ENCODE measurements at regions not wholly inside any gene's neighbourhood (a gene's known extent, or its start where the extent isn't known, plus 50 kb on each side); places are given as distances from the start of the nearest gene placed in this dataset.

DNA sequence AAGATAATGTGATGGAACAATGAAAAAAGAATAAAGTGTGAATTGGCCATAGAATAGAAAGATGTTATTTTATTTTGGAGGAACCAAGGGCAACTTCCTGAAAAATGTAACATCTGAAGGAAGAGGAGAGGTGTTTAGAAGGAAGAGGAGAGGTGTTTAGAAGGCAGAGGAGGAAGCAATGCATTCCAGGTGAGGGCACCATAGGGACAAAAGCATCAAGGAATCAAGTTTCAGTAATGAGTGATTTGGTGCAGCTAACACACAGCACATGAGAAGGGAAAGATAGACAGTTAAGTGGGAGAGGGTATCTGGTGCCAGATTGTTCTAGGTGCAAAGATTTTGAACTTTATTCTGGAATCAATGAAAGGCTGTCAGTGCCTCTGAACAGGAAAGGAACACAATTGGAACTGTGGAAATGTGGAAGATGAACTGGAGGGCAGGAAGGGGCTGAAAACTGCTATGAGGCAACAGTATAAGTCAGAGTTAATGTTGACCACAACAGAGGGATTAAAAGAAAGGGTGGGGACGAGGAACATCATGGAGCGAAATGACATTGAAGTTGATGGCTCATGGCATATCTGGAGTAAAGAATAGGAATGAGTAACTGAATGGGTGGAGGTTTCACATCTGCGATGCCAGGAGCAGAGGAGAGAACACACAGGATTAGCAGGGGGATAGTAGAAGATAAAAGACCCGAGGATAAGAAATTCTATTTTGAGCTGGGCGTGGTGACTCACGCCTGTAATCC lies 326.6 kb downstream of the LRIG3 start:
- Mint-ChIP-seq H3K4me3 (no peak overlapping the region), H3K27ac (no peak overlapping the region), H3K36me3 (no peaks in the 10 kb centered on the region), H3K9me3 (peaks cover 0 to 3% (median 0%) of the 10 kb centered on the region in 7 donors), H3K27me3 (no peaks in the 10 kb centered on the region), H3K4me1 (no peaks in the 10 kb centered on the region)
- no peak for DNase-seq
- no peak for ATAC-seq (ENCODE audit: low read depth in 2 of 2)

DNA sequence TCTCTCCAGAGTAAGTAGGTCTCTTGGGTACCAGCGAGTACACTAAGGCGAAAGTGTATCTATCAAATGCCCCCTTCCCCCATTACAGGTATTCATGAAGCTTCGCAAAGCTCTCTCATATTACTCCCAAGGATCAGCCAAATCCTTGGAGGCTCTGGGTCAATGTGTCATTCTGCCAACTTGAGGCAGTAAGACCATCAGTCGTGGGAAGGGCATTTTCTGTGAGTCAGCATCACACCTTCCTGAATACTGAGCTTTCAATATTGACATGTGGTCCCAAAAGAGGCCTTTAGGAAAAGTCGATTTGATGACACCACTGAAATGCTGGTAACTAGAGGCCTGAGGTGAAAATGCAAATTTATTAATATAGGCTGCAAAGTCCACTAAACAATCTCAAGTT lies 323.9 kb downstream of the LRIG3 start:
- H3K4me3 Mint-ChIP-seq: no peak overlapping the region
- H3K9me3 Mint-ChIP-seq: peaks cover 0 to 6% (median 3%) of the 10 kb centered on the region in 7 donors
- no peaks in the 10 kb centered on the region for H3K4me1 Mint-ChIP-seq
- DNase-seq: no peak
- H3K27me3 Mint-ChIP-seq: no peaks in the 10 kb centered on the region
- no peak for ATAC-seq (ENCODE audit: low read depth in 2 of 2)
- no peaks in the 10 kb centered on the region for H3K36me3 Mint-ChIP-seq
- no peak overlapping the region for H3K27ac Mint-ChIP-seq

DNA sequence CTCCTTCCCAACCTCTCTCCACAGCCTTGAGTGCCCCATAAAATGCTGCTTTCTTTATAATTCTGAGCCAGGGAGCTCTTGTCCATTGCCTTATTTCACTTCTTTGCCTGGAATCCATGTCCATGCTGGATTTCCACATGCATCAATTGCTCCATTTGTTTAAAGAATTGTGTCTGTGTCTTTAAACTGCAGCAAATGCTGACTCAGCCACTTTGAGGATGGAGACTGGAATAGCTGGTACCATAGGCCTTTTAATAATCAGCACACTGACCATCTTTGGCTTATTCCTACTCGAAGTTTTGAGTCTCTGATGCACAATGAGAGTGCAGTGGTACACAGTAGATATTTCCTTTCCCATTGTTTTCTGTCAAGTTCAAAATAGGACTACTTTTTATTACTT lies 318.8 kb downstream of the LRIG3 start:
- DNase-seq (no peak), ATAC-seq (ENCODE audit: low read depth in 2 of 2) (no peak)
- no peaks in the 10 kb centered on the region for H3K36me3 Mint-ChIP-seq
- no peaks in the 10 kb centered on the region for H3K4me1 Mint-ChIP-seq
- peaks cover 0 to 13% (median 4%) of the 10 kb centered on the region in 7 donors for H3K9me3 Mint-ChIP-seq
- H3K4me3 Mint-ChIP-seq: no peak overlapping the region
- no peaks in the 10 kb centered on the region for H3K27me3 Mint-ChIP-seq
- no peak overlapping the region for H3K27ac Mint-ChIP-seq

DNA sequence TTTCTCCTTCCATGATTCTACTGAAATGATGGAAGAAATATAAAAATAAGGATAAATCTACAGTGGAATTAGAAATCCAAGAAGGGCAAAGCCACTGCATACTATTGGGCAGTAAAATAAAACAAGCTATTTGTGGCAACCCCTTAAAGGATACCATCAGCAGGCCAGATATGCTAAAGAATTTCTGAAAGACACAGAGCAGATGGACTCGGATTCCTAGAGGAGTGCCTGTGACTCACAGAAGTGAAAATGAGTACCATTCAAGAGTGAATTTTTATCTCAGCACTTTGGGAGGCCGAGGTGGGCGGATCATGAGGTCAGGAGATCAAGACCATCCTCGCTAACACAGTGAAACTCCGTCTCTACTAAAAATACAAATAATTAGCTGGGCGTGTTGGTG lies 318.1 kb downstream of the LRIG3 start:
- Mint-ChIP-seq H3K4me1 (no peaks in the 10 kb centered on the region), H3K27me3 (no peaks in the 10 kb centered on the region), H3K27ac (no peak overlapping the region), H3K36me3 (no peaks in the 10 kb centered on the region), H3K4me3 (no peak overlapping the region), H3K9me3 (peaks cover 0 to 13% (median 6%) of the 10 kb centered on the region in 7 donors)
- ATAC-seq (ENCODE audit: low read depth in 2 of 2): no peak
- no peak for DNase-seq

DNA sequence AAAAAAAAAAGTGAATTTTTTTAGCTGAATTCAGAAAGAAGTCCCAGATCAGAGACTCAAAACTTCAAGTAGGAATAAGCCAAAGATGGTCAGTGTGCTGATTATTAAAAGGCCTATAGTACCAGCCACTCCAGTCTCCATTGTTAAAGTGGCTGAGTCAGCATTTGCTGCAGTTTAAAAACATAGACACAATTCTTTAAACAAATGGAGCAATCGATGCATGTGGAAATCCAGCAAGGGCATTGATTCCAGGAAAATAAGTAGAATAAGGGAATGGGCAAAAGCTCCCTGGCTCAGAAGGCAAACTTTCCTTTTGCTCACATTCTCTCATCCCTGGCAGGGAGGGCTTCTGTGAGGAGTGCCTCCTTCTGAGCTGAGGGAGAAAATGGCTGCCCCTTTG lies 317.6 kb downstream of the LRIG3 start:
- H3K4me1 Mint-ChIP-seq: no peaks in the 10 kb centered on the region

DNA sequence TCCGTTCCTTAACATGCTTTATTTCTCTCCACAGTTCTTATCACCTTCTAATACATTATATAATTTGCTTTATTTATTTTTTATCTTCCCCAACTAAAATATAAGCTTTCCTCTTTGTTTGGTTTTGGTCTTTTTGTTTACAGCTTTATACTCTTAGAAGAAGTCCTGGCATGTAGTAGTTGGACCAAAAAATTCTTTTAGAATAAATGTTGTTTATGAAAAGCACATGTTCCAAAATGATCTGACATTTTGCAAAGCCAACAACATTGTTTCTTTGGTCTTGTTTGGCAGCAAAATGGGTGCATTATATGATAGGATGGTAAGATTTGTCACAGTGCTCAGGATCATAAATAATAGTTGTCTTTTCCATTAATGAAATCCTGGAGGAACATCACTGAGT lies 312.5 kb downstream of the LRIG3 start:
- Mint-ChIP-seq H3K9me3 (peaks cover 0 to 12% (median 5%) of the 10 kb centered on the region in 7 donors), H3K27me3 (no peaks in the 10 kb centered on the region), H3K27ac (no peak overlapping the region), H3K36me3 (no peaks in the 10 kb centered on the region), H3K4me3 (no peak overlapping the region), H3K4me1 (no peaks in the 10 kb centered on the region)
- no peak for ATAC-seq (ENCODE audit: low read depth in 2 of 2)
- no peak for DNase-seq

More for the DNA sequence above, 317.6 kb downstream of the LRIG3 start:
- no peaks in the 10 kb centered on the region for H3K36me3 Mint-ChIP-seq
- no peak for DNase-seq
- peaks cover 0 to 13% (median 8%) of the 10 kb centered on the region in 7 donors for H3K9me3 Mint-ChIP-seq
- H3K27ac Mint-ChIP-seq: no peak overlapping the region
- no peak for ATAC-seq (ENCODE audit: low read depth in 2 of 2)
- no peaks in the 10 kb centered on the region for H3K27me3 Mint-ChIP-seq
- H3K4me3 Mint-ChIP-seq: no peak overlapping the region

DNA sequence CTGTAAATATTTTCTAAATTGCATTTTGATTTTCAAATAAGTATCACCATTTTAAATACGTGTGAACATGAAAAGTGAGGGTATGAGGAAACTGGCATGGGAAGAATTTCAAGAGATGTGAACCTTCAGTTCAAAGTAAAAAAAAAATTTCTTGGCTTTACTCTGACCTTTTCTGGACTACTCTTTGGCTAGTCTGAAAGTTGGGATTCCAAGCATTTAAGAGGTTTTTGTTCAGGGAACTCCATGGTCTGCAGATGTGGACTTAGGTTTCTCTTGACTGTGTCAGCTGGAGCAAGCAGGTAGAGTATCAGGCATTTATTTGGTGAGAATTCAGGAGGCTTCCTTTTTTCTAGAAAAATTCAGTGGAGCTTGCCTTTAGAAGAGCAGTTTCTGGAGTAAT lies 311.6 kb downstream of the LRIG3 start:
- no peak overlapping the region for H3K4me3 Mint-ChIP-seq
- no peaks in the 10 kb centered on the region for H3K27me3 Mint-ChIP-seq
- no peak for DNase-seq
- H3K36me3 Mint-ChIP-seq: no peaks in the 10 kb centered on the region
- H3K9me3 Mint-ChIP-seq: peaks cover 0 to 8% (median 5%) of the 10 kb centered on the region in 7 donors
- ATAC-seq (ENCODE audit: low read depth in 2 of 2): no peak
- no peak overlapping the region for H3K27ac Mint-ChIP-seq
- no peaks in the 10 kb centered on the region for H3K4me1 Mint-ChIP-seq

DNA sequence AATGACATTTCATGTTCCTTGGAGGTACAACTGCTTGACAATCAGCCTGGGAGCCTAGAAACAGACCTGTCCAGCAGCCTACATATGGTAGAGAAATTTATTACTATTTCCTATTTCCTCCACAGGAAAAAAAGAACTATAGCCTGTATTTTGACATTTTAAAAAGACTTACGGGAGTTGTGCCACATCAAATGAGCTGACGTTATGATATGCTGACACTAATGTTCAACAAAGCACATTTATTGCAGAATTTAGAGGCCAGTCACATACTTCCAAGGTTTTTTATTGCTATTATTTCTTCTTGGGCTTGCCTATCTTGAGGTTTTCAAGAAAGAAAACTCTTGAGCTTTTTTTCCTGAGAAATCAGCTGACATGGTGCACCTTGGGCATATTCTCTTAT lies 305.3 kb downstream of the LRIG3 start:
- Mint-ChIP-seq H3K36me3 (no peaks in the 10 kb centered on the region), H3K4me1 (no peaks in the 10 kb centered on the region), H3K27ac (no peak overlapping the region), H3K9me3 (peaks cover 0 to 12% (median 5%) of the 10 kb centered on the region in 7 donors), H3K4me3 (no peak overlapping the region), H3K27me3 (no peaks in the 10 kb centered on the region)
- no peak for DNase-seq
- ATAC-seq (ENCODE audit: low read depth in 2 of 2): no peak

DNA sequence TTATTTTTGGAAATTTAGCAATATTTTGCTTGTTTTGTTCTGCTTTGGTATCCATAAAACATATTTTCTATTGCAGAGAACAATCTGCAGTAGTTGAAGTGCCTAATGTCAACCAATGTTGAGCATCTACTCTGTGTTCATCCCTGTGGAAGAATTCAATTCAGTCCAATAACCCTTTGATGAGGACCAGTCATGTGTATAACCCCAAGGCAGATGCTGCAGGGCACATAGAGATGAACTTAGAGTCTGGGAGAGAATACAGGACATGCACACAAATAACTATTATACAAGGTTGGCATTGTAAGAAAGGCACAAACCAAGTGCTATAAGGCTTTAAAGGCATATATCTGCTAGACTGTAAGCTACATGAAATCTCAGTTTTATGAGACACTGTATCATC lies 304.7 kb downstream of the LRIG3 start:
- DNase-seq (no peak), ATAC-seq (ENCODE audit: low read depth in 2 of 2) (no peak)
- Mint-ChIP-seq H3K4me3 (no peak overlapping the region), H3K4me1 (no peaks in the 10 kb centered on the region), H3K9me3 (peaks cover 2 to 16% (median 5%) of the 10 kb centered on the region in 7 donors), H3K36me3 (no peaks in the 10 kb centered on the region), H3K27me3 (no peaks in the 10 kb centered on the region), H3K27ac (no peak overlapping the region)

DNA sequence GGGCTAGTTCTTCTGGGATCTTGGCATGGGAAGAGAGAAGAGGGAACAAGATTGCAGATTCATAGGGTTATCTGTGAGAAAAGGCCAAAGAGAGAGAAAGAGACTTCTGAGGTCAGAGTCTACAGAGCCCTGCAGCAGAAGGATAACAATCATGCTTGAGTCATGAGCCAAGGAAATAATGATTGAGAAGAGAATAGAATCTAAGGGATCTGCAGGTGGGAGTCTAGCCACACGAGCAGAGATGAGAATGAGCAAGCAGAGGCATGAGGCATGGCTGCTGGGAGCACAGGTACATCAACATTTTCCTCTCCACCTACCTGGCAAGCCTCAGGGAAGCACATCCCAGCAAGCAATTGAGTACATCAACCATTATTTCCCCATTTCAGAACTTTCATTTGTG lies 303.7 kb downstream of the LRIG3 start:
- Mint-ChIP-seq H3K9me3 (peaks cover 0 to 16% (median 6%) of the 10 kb centered on the region in 7 donors), H3K4me3 (no peak overlapping the region), H3K27me3 (no peaks in the 10 kb centered on the region), H3K27ac (no peak overlapping the region), H3K36me3 (no peaks in the 10 kb centered on the region), H3K4me1 (no peaks in the 10 kb centered on the region)
- ATAC-seq (ENCODE audit: low read depth in 2 of 2): no peak
- DNase-seq: no peak

DNA sequence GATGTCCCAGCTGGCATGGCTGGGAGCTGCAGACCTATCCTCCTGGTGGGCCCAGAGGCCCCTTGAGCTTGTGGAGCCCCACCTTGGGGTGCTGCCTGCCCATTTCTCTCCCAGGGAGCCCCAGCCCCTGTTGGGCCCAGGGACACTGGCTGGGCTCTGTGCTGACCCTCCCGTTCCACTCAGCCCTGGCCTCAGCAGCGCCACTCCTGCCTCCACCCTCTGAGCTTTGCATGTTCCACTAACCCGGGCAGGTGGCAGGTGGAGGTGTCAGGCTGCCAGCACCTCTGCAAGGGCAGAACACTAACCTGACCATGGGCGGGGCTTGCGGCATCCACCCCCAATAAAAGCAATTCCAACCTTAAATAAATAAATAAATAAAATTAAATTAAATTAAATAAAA lies 299.2 kb downstream of the LRIG3 start:
- Mint-ChIP-seq H3K27me3 (no peaks in the 10 kb centered on the region), H3K9me3 (peaks cover 2 to 19% (median 9%) of the 10 kb centered on the region in 7 donors), H3K4me3 (no peak overlapping the region), H3K4me1 (no peaks in the 10 kb centered on the region), H3K27ac (no peak overlapping the region), H3K36me3 (no peaks in the 10 kb centered on the region)
- no peak for ATAC-seq (ENCODE audit: low read depth in 2 of 2)
- no peak for DNase-seq

DNA sequence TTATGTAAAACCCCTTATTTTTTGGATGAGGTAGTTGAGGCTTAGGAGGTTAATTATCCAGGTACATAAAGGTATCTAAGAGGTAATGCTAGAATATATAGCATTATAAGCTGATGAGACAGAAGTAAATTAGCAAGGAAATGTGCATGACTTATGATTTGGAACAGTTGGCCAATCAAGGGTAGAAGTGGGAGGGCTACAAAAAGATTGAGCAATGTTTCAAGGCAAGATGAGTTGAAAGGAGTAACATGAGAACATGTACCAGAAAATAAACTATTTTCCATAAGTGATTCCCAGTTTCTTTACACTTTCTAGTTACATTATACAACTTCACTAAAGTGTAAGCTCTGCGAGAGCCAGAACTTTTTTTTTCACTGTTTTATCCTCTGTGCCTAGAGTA lies 290.9 kb downstream of the LRIG3 start:
- ATAC-seq (ENCODE audit: low read depth in 2 of 2) (no peak), DNase-seq (no peak)
- H3K27me3 Mint-ChIP-seq: no peaks in the 10 kb centered on the region
- H3K9me3 Mint-ChIP-seq: peaks cover 0 to 18% (median 3%) of the 10 kb centered on the region in 7 donors
- H3K27ac Mint-ChIP-seq: no peak overlapping the region
- H3K4me1 Mint-ChIP-seq: no peaks in the 10 kb centered on the region
- H3K36me3 Mint-ChIP-seq: no peaks in the 10 kb centered on the region
- no peak overlapping the region for H3K4me3 Mint-ChIP-seq

DNA sequence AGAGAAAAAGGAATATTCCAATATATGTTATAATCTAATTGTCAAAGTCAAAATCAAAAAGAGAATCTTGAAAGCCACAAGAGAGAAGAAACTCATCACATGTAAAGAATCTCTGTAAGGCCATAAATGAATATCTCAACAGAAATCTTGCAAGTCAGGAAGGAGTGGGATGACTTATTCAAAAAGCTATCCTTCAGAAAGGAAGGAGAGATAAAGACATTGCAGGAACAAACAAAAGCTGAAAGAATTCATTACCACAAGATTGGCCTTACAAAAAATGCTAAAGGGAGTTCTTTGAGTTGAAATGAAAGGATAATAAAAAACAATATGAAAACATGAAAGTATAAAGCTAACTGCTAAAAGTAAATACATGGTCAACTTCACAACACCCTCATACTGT lies 286.8 kb downstream of the LRIG3 start:
- H3K4me1 Mint-ChIP-seq: no peaks in the 10 kb centered on the region
- no peak for ATAC-seq (ENCODE audit: low read depth in 2 of 2)
- no peak overlapping the region for H3K4me3 Mint-ChIP-seq
- H3K27me3 Mint-ChIP-seq: no peaks in the 10 kb centered on the region
- H3K36me3 Mint-ChIP-seq: no peaks in the 10 kb centered on the region
- H3K9me3 Mint-ChIP-seq: peaks cover 0 to 9% (median 5%) of the 10 kb centered on the region in 7 donors
- H3K27ac Mint-ChIP-seq: no peak overlapping the region
- no peak for DNase-seq

DNA sequence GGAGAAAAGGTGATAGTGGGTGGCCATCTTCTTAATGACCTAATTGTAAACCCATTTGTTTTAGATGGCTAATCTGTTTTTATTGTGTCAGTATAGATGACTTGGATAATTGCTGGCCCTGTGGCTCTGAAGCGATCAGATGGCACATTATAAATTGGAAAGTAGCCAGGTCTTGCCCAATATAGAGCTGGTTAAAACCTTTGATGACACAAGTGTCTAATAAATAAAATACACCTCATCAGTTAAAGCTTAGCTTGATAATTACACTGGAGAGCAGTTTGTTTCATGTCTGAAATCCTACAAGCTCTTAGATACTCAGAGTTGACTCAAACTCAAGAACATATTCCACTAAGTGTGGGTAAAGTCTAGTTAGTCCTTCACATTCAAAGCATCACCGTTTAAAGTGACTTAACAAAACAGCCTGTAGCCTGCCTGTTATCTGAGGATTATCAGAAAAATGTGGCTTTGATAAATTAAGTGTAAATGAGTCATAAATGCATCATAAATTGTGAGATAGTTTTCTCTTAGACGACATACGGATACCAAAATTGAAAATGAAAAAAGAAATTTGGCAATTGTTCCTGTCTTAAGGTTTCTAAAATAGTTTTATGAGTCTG lies 280.9 kb downstream of the LRIG3 start:
- H3K27me3 Mint-ChIP-seq: no peaks in the 10 kb centered on the region
- H3K9me3 Mint-ChIP-seq: peaks cover 0 to 9% (median 3%) of the 10 kb centered on the region in 7 donors
- H3K4me3 Mint-ChIP-seq: no peak overlapping the region
- no peaks in the 10 kb centered on the region for H3K36me3 Mint-ChIP-seq
- no peak overlapping the region for H3K27ac Mint-ChIP-seq
- ATAC-seq (ENCODE audit: low read depth in 2 of 2) (no peak), DNase-seq (no peak)
- H3K4me1 Mint-ChIP-seq: no peaks in the 10 kb centered on the region
